ENCODE measurements at regions not wholly inside any gene's neighbourhood (a gene's known extent, or its start where the extent isn't known, plus 50 kb on each side); places are given as distances from the start of the nearest gene placed in this dataset.
"Not testable (repeated sequence)": the region's sequence is repeated elsewhere in the genome, so short reads cannot be mapped to it uniquely, and the experiment has no call there.

DNA sequence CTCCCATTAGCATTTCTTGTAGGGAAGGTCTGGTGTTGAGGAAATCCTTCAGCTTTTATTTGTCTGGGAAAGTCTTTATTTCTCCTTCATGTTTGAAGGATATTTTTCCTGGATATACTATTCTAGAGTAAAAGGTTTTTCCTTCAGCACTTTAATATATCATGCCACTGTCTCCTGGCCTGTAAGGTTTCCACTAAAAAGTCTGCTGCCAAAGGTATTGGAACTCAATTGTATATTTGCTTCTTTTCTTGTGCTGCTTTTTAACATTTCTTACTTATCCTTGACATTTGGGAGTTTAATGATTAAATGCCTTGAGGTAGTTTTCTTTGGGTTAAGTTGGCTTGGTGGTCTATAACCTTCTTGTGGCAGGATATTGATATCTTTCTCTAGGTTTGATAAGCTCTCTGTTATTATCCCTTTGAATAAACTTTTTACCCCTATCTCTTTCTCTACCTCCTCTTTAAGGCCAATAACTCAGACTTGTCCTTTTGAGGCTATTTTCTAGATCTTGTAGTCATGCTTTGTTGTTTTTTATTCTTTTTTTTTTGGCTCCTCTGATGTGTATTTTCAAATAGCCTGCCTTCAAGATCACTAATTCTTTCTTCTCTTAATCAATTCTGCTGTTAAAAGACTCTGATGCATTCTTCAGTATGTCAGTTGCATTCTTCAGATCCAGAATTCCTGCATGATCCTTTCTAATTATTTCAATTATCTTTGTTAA, 225.0 kb upstream of the ZNF217 start:
- H3K9me3 ChIP-seq (ENCODE audit: control extremely low read depth in 1 of 5, control insufficient read depth in 4 of 5, insufficient read depth in 2 of 5, low read depth in 1 of 5, low read length in 4 of 5) = peaks cover 0 to 3% (median 2%) of the 10 kb centered on the region in 5 experiments
- H3K36me3 ChIP-seq (ENCODE audit: control insufficient read depth in 4 of 4, insufficient read depth in 4 of 4, low read length in 3 of 4) = no peaks in the 10 kb centered on the region
- no peaks in the 10 kb centered on the region for H3K27me3 ChIP-seq (replicated peaks in 2 of 5; ENCODE audit: control insufficient read depth in 4 of 5, insufficient read depth in 5 of 5, low read length in 4 of 5)
- H3K27ac ChIP-seq (ENCODE audit: insufficient read depth in 1 of 2, low read depth in 1 of 2, low read length in 2 of 2, poor library complexity in 1 of 2, severe bottlenecking in 2 of 2) = no peak overlapping the region
- CTCF ChIA-PET = interaction anchor here (0.5 kb wide), 1 partner anchor 9 kb away, joined by 3 read pairs; no protein-coding TSS in a partner anchor
- H3K4me1 ChIP-seq (ENCODE audit: control extremely low read depth in 1 of 4, control insufficient read depth in 4 of 4, insufficient read depth in 4 of 4, low read length in 3 of 4) = no peaks in the 10 kb centered on the region
- POLR2A ChIA-PET = interaction anchor here (0.6 kb wide), 1 partner anchor 53 kb away, joined by 3 read pairs; no protein-coding TSS in a partner anchor
- no peak for DNase-seq
- H3K4me3 ChIP-seq (ENCODE audit: control insufficient read depth in 1 of 7, extremely low read depth in 1 of 7, insufficient read depth in 4 of 7, low read depth in 2 of 7, low read length in 6 of 7) = no peak overlapping the region

GRCh38 chr20:53817513-53817912, 223.9 kb upstream of the ZNF217 start:
- POLR2A ChIA-PET = not testable (repeated sequence)
- CTCF ChIA-PET = interaction anchor here (1.2 kb wide), 1 partner anchor 8 kb away, joined by 3 read pairs; no protein-coding TSS in a partner anchor
- 98% methylated on average over 5 of the region's 7 CpGs for WGBS (ENCODE audit: insufficient coverage)

GRCh38 chr20:53816872-53817398, 223.3 kb upstream of the ZNF217 start:
- Histone ChIP-seq H3K4me1 (ENCODE audit: control extremely low read depth in 1 of 4, control insufficient read depth in 4 of 4, insufficient read depth in 4 of 4, low read length in 3 of 4) (no peaks in the 10 kb centered on the region), H3K27me3 (replicated peaks in 2 of 5; ENCODE audit: control insufficient read depth in 4 of 5, insufficient read depth in 5 of 5, low read length in 4 of 5) (no peaks in the 10 kb centered on the region), H3K27ac (ENCODE audit: insufficient read depth in 1 of 2, low read depth in 1 of 2, low read length in 2 of 2, poor library complexity in 1 of 2, severe bottlenecking in 2 of 2) (no peak overlapping the region), H3K36me3 (ENCODE audit: control insufficient read depth in 4 of 4, insufficient read depth in 4 of 4, low read length in 3 of 4) (no peaks in the 10 kb centered on the region), H3K4me3 (ENCODE audit: control insufficient read depth in 1 of 7, extremely low read depth in 1 of 7, insufficient read depth in 4 of 7, low read depth in 2 of 7, low read length in 6 of 7) (no peak overlapping the region), H3K9me3 (ENCODE audit: control extremely low read depth in 1 of 5, control insufficient read depth in 4 of 5, insufficient read depth in 2 of 5, low read depth in 1 of 5, low read length in 4 of 5) (peaks cover 0 to 3% (median 2%) of the 10 kb centered on the region in 5 experiments)
- ChIA-PET CTCF (interaction anchor here (0.9 to 1.2 kb wide), 2 partner anchors 9 to 35 kb away, joined by 3 read pairs; no protein-coding TSS in a partner anchor), POLR2A (no interaction called here)
- WGBS (ENCODE audit: insufficient coverage) = 100% methylated on average over 2 of the region's 4 CpGs
- DNase-seq = no peak

More at GRCh38 chr20:53817513-53817912, 223.9 kb upstream of the ZNF217 start:
- not testable (repeated sequence) for DNase-seq; H3K9me3 ChIP-seq (ENCODE audit: control extremely low read depth in 1 of 5, control insufficient read depth in 4 of 5, insufficient read depth in 2 of 5, low read depth in 1 of 5, low read length in 4 of 5); H3K4me1 ChIP-seq (ENCODE audit: control extremely low read depth in 1 of 4, control insufficient read depth in 4 of 4, insufficient read depth in 4 of 4, low read length in 3 of 4); H3K36me3 ChIP-seq (ENCODE audit: control insufficient read depth in 4 of 4, insufficient read depth in 4 of 4, low read length in 3 of 4); H3K27ac ChIP-seq (ENCODE audit: insufficient read depth in 1 of 2, low read depth in 1 of 2, low read length in 2 of 2, poor library complexity in 1 of 2, severe bottlenecking in 2 of 2); H3K4me3 ChIP-seq (ENCODE audit: control insufficient read depth in 1 of 7, extremely low read depth in 1 of 7, insufficient read depth in 4 of 7, low read depth in 2 of 7, low read length in 6 of 7); H3K27me3 ChIP-seq (replicated peaks in 2 of 5; ENCODE audit: control insufficient read depth in 4 of 5, insufficient read depth in 5 of 5, low read length in 4 of 5)

DNA sequence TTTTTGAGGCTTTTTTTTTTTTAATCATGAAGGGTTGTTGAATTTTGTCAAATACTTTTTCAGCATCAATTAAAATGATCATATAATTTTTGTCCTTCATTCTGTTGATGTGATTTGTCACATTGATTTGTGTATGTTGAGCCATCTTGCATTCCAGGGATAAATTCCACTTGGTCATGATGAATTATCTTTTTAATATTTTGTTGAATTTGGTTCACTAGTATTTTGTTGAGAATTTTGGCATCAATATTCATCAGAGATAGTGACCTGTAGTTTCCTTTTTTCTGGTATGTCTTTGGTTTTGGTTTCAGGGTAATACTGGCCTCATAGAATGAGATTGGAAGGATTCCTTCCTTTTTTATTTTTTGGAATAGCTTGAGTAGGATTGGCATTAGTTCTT, 221.9 kb upstream of the ZNF217 start:
- CTCF ChIA-PET = no interaction called here

GRCh38 chr20:53814060-53814459, 220.4 kb upstream of the ZNF217 start:
- DNase-seq = no peak
- POLR2A ChIA-PET = no interaction called here
- WGBS (ENCODE audit: insufficient coverage) = 100% methylated on average over 1 of the region's 2 CpGs
- Histone ChIP-seq H3K4me1 (ENCODE audit: control extremely low read depth in 1 of 4, control insufficient read depth in 4 of 4, insufficient read depth in 4 of 4, low read length in 3 of 4) (no peaks in the 10 kb centered on the region), H3K27me3 (replicated peaks in 2 of 5; ENCODE audit: control insufficient read depth in 4 of 5, insufficient read depth in 5 of 5, low read length in 4 of 5) (no peaks in the 10 kb centered on the region), H3K27ac (ENCODE audit: insufficient read depth in 1 of 2, low read depth in 1 of 2, low read length in 2 of 2, poor library complexity in 1 of 2, severe bottlenecking in 2 of 2) (no peak overlapping the region), H3K9me3 (ENCODE audit: control extremely low read depth in 1 of 5, control insufficient read depth in 4 of 5, insufficient read depth in 2 of 5, low read depth in 1 of 5, low read length in 4 of 5) (peaks cover 0 to 1% (median 0%) of the 10 kb centered on the region in 5 experiments), H3K36me3 (ENCODE audit: control insufficient read depth in 4 of 4, insufficient read depth in 4 of 4, low read length in 3 of 4) (no peaks in the 10 kb centered on the region), H3K4me3 (ENCODE audit: control insufficient read depth in 1 of 7, extremely low read depth in 1 of 7, insufficient read depth in 4 of 7, low read depth in 2 of 7, low read length in 6 of 7) (no peak overlapping the region)
- CTCF ChIA-PET = interaction anchor here (0.7 kb wide), 1 partner anchor 38 kb away, joined by 3 read pairs; no protein-coding TSS in a partner anchor

More for the DNA sequence above, 221.9 kb upstream of the ZNF217 start:
- no peaks in the 10 kb centered on the region for H3K36me3 ChIP-seq (ENCODE audit: control insufficient read depth in 4 of 4, insufficient read depth in 4 of 4, low read length in 3 of 4)
- H3K4me3 ChIP-seq (ENCODE audit: control insufficient read depth in 1 of 7, extremely low read depth in 1 of 7, insufficient read depth in 4 of 7, low read depth in 2 of 7, low read length in 6 of 7) = no peak overlapping the region
- no peak overlapping the region for H3K27ac ChIP-seq (ENCODE audit: insufficient read depth in 1 of 2, low read depth in 1 of 2, low read length in 2 of 2, poor library complexity in 1 of 2, severe bottlenecking in 2 of 2)
- no peaks in the 10 kb centered on the region for H3K4me1 ChIP-seq (ENCODE audit: control extremely low read depth in 1 of 4, control insufficient read depth in 4 of 4, insufficient read depth in 4 of 4, low read length in 3 of 4)
- no peak for DNase-seq
- no peaks in the 10 kb centered on the region for H3K27me3 ChIP-seq (replicated peaks in 2 of 5; ENCODE audit: control insufficient read depth in 4 of 5, insufficient read depth in 5 of 5, low read length in 4 of 5)
- POLR2A ChIA-PET = no interaction called here
- H3K9me3 ChIP-seq (ENCODE audit: control extremely low read depth in 1 of 5, control insufficient read depth in 4 of 5, insufficient read depth in 2 of 5, low read depth in 1 of 5, low read length in 4 of 5) = peaks cover 0 to 3% (median 2%) of the 10 kb centered on the region in 5 experiments

GRCh38 chr20:53813636-53814035, 220.0 kb upstream of the ZNF217 start:
- H3K4me1 ChIP-seq (ENCODE audit: control extremely low read depth in 1 of 4, control insufficient read depth in 4 of 4, insufficient read depth in 4 of 4, low read length in 3 of 4) = no peaks in the 10 kb centered on the region
- H3K4me3 ChIP-seq (ENCODE audit: control insufficient read depth in 1 of 7, extremely low read depth in 1 of 7, insufficient read depth in 4 of 7, low read depth in 2 of 7, low read length in 6 of 7) = no peak overlapping the region
- no peaks in the 10 kb centered on the region for H3K27me3 ChIP-seq (replicated peaks in 2 of 5; ENCODE audit: control insufficient read depth in 4 of 5, insufficient read depth in 5 of 5, low read length in 4 of 5)
- WGBS (ENCODE audit: insufficient coverage) = 100% methylated on average over 3 of the region's 5 CpGs
- DNase-seq = no peak
- POLR2A ChIA-PET = no interaction called here
- no peaks in the 10 kb centered on the region for H3K36me3 ChIP-seq (ENCODE audit: control insufficient read depth in 4 of 4, insufficient read depth in 4 of 4, low read length in 3 of 4)
- H3K9me3 ChIP-seq (ENCODE audit: control extremely low read depth in 1 of 5, control insufficient read depth in 4 of 5, insufficient read depth in 2 of 5, low read depth in 1 of 5, low read length in 4 of 5) = no peaks in the 10 kb centered on the region
- CTCF ChIA-PET = interaction anchor here (0.7 kb wide), 1 partner anchor 38 kb away, joined by 3 read pairs; no protein-coding TSS in a partner anchor
- H3K27ac ChIP-seq (ENCODE audit: insufficient read depth in 1 of 2, low read depth in 1 of 2, low read length in 2 of 2, poor library complexity in 1 of 2, severe bottlenecking in 2 of 2) = no peak overlapping the region

- DNase-seq = no peak
- no peak overlapping the region for H3K4me3 ChIP-seq (ENCODE audit: control insufficient read depth in 1 of 7, extremely low read depth in 1 of 7, insufficient read depth in 4 of 7, low read depth in 2 of 7, low read length in 6 of 7)
- no peak overlapping the region for H3K27ac ChIP-seq (ENCODE audit: insufficient read depth in 1 of 2, low read depth in 1 of 2, low read length in 2 of 2, poor library complexity in 1 of 2, severe bottlenecking in 2 of 2)
- ChIA-PET POLR2A (no interaction called here), CTCF (no interaction called here)
- no peaks in the 10 kb centered on the region for H3K36me3 ChIP-seq (ENCODE audit: control insufficient read depth in 4 of 4, insufficient read depth in 4 of 4, low read length in 3 of 4)
- H3K4me1 ChIP-seq (ENCODE audit: control extremely low read depth in 1 of 4, control insufficient read depth in 4 of 4, insufficient read depth in 4 of 4, low read length in 3 of 4) = no peaks in the 10 kb centered on the region
- H3K9me3 ChIP-seq (ENCODE audit: control extremely low read depth in 1 of 5, control insufficient read depth in 4 of 5, insufficient read depth in 2 of 5, low read depth in 1 of 5, low read length in 4 of 5) = no peaks in the 10 kb centered on the region
- H3K27me3 ChIP-seq (replicated peaks in 2 of 5; ENCODE audit: control insufficient read depth in 4 of 5, insufficient read depth in 5 of 5, low read length in 4 of 5) = no peaks in the 10 kb centered on the region
These were observed 217.9 kb upstream of the ZNF217 start for GRCh38 chr20:53811577-53811976.
